ENCODE measurements at regions not wholly inside any gene's neighbourhood (a gene's known extent, or its start where the extent isn't known, plus 50 kb on each side); places are given as distances from the start of the nearest gene placed in this dataset.

DNA sequence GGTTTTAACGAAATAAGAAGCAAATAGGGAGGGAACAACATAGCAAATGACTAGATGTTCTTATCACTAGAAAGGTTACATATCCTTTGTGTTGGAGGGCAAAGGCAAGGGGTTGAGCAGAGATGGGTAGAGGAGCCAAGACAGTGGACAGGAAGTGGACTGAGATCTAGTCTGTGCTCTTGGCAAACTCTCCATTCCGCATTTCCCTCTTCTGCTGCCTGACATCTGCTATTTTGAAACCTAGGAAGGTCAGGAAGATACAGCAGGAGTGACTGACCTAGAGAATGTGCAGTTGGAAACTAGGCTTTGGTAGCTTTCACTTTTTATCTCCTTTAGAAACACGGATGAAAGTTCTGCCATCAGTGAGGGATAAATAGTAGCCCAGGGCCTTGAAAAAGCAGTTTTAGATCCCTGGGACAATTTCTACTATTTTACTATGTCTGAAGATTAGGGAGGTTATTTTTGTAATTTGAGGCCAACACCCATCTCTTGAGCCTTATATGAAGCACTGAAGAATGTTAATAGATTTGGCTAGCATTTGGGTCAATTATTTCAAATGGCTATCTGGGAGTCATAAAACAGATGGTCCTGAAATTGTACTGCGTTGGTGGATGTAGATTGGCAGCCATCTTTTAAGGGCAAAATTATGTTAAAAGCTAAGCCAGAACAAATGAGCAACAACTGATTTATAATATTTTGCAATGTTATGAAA, 410.3 kb downstream of the PCNX1 start:
- TF ChIP-seq EZH2 (IDR thresholded peaks at IDR 0.05; ENCODE audit: low read length, unreplicated experiment) (no peak), EZH2phosphoT487 (IDR thresholded peaks at IDR 0.05; ENCODE audit: borderline replicate concordance, low read length) (no peak)
